HG03521 (cell line): ENCODE measurements at regions not wholly inside any gene's neighbourhood (a gene's known extent, or its start where the extent isn't known, plus 50 kb on each side); places are given as distances from the start of the nearest gene placed in this dataset.

Experiments
- ATAC-seq: cut with Tn5 transposase; IDR thresholded peaks from one replicate; pipeline ENCODE4 v1.9.1; 2021; ENCODE audit warnings: mild to moderate bottlenecking, moderate library complexity; ENCODE audit not compliant: unreplicated experiment

GRCh38 chr2:156695595-156695994 lies 259.4 kb downstream of the GPD2 start:
- no peak for ATAC-seq

GRCh38 chr2:156697906-156698305 lies 261.7 kb downstream of the GPD2 start:
- ATAC-seq, result no peak

GRCh38 chr2:156700681-156701080 lies 264.5 kb downstream of the GPD2 start:
- no peak for ATAC-seq

- ATAC-seq, result no peak
Measured at GRCh38 chr2:156702541-156702940, 266.4 kb downstream of the GPD2 start.

- ATAC-seq, result no peak
Measured at GRCh38 chr2:156703642-156704041, 267.5 kb downstream of the GPD2 start.

- ATAC-seq, result no peak
Measured at GRCh38 chr2:156704132-156704531, 268.0 kb downstream of the GPD2 start.

- ATAC-seq, result no peak
Measured at GRCh38 chr2:156704617-156705016, 268.4 kb downstream of the GPD2 start.

- no peak for ATAC-seq
Measured at GRCh38 chr2:156706576-156706975, 270.4 kb downstream of the GPD2 start.

- ATAC-seq, result no peak
Measured at GRCh38 chr2:156708051-156708450, 271.9 kb downstream of the GPD2 start.

GRCh38 chr2:156709091-156709490 lies 272.9 kb downstream of the GPD2 start:
- ATAC-seq, result no peak

GRCh38 chr2:156719036-156719435 lies 282.9 kb downstream of the GPD2 start:
- ATAC-seq, result no peak

- no peak for ATAC-seq
Measured at GRCh38 chr2:156727867-156728266, 291.7 kb downstream of the GPD2 start.

- no peak for ATAC-seq
Measured at GRCh38 chr2:156728328-156728727, 292.1 kb downstream of the GPD2 start.

GRCh38 chr2:156731506-156731905 lies 295.3 kb downstream of the GPD2 start:
- no peak for ATAC-seq

GRCh38 chr2:156736950-156737349 lies 300.8 kb downstream of the GPD2 start:
- ATAC-seq, result no peak

GRCh38 chr2:156739301-156739700 lies 303.1 kb downstream of the GPD2 start:
- ATAC-seq, result no peak

GRCh38 chr2:156745619-156746018 lies 309.4 kb downstream of the GPD2 start:
- ATAC-seq, result no peak

GRCh38 chr2:156748221-156748620 lies 312.0 kb downstream of the GPD2 start:
- ATAC-seq, result no peak

- no peak for ATAC-seq
Measured at GRCh38 chr2:156752042-156752441, 315.9 kb downstream of the GPD2 start.

- ATAC-seq, result no peak
Measured at GRCh38 chr2:156753766-156754165, 317.6 kb downstream of the GPD2 start.

GRCh38 chr2:156756516-156756915 lies 320.3 kb downstream of the GPD2 start:
- no peak for ATAC-seq

- no peak for ATAC-seq
Measured at GRCh38 chr2:156763174-156763573, 327.0 kb downstream of the GPD2 start.

- ATAC-seq, result no peak
Measured at GRCh38 chr2:156765043-156765442, 328.9 kb downstream of the GPD2 start.

- ATAC-seq, result no peak
Measured at GRCh38 chr2:156765450-156765849, 329.3 kb downstream of the GPD2 start.
